ENCODE measurements at regions not wholly inside any gene's neighbourhood (a gene's known extent, or its start where the extent isn't known, plus 50 kb on each side); places are given as distances from the start of the nearest gene placed in this dataset.
"Not testable (repeated sequence)": the region's sequence is repeated elsewhere in the genome, so short reads cannot be mapped to it uniquely, and the experiment has no call there.

GRCh38 chr3:82157952-82158351 lies 396.5 kb upstream of the GBE1 start:
- Mint-ChIP-seq H3K9me3 (peaks cover 9% of the 10 kb centered on the region), H3K4me1 (no peaks in the 10 kb centered on the region), H3K27ac (no peak overlapping the region), H3K36me3 (ENCODE audit: low read depth) (no peaks in the 10 kb centered on the region), H3K4me3 (no peak overlapping the region), H3K27me3 (peaks cover 6% of the 10 kb centered on the region)
- ATAC-seq (no peak), DNase-seq (no peak)

GRCh38 chr3:82153892-82154291 lies 392.4 kb upstream of the GBE1 start:
- not testable (repeated sequence) for H3K4me3 Mint-ChIP-seq, DNase-seq, H3K27me3 Mint-ChIP-seq

GRCh38 chr3:82145742-82146141 lies 384.3 kb upstream of the GBE1 start:
- ATAC-seq (no peak), DNase-seq (no peak)
- H3K27ac Mint-ChIP-seq = no peak overlapping the region
- H3K36me3 Mint-ChIP-seq (ENCODE audit: low read depth) = no peaks in the 10 kb centered on the region
- no peaks in the 10 kb centered on the region for H3K4me1 Mint-ChIP-seq
- no peaks in the 10 kb centered on the region for H3K9me3 Mint-ChIP-seq
- no peak overlapping the region for H3K4me3 Mint-ChIP-seq
- H3K27me3 Mint-ChIP-seq = no peaks in the 10 kb centered on the region

More at GRCh38 chr3:82153892-82154291, 392.4 kb upstream of the GBE1 start:
- H3K4me1 Mint-ChIP-seq; H3K36me3 Mint-ChIP-seq (ENCODE audit: low read depth); H3K9me3 Mint-ChIP-seq; ATAC-seq; H3K27ac Mint-ChIP-seq: not testable (repeated sequence)

- DNase-seq (no peak), ATAC-seq (no peak)
- Mint-ChIP-seq H3K9me3 (no peaks in the 10 kb centered on the region), H3K27me3 (no peaks in the 10 kb centered on the region), H3K4me1 (no peaks in the 10 kb centered on the region), H3K27ac (no peak overlapping the region), H3K4me3 (no peak overlapping the region), H3K36me3 (ENCODE audit: low read depth) (no peaks in the 10 kb centered on the region)
These were observed 383.4 kb upstream of the GBE1 start for GRCh38 chr3:82144811-82145210.

- H3K27me3 Mint-ChIP-seq = no peaks in the 10 kb centered on the region
These were observed 382.4 kb upstream of the GBE1 start for GRCh38 chr3:82143661-82144412.

GRCh38 chr3:82141592-82141991 lies 380.1 kb upstream of the GBE1 start:
- Mint-ChIP-seq H3K27ac (no peak overlapping the region), H3K4me3 (no peak overlapping the region), H3K36me3 (ENCODE audit: low read depth) (no peaks in the 10 kb centered on the region), H3K27me3 (no peaks in the 10 kb centered on the region), H3K4me1 (no peaks in the 10 kb centered on the region), H3K9me3 (no peaks in the 10 kb centered on the region)
- ATAC-seq (no peak), DNase-seq (no peak)

More at GRCh38 chr3:82143661-82144412, 382.4 kb upstream of the GBE1 start:
- no peak for DNase-seq
- no peaks in the 10 kb centered on the region for H3K9me3 Mint-ChIP-seq
- no peak overlapping the region for H3K27ac Mint-ChIP-seq
- ATAC-seq = no peak
- H3K36me3 Mint-ChIP-seq (ENCODE audit: low read depth) = no peaks in the 10 kb centered on the region
- no peak overlapping the region for H3K4me3 Mint-ChIP-seq
- H3K4me1 Mint-ChIP-seq = no peaks in the 10 kb centered on the region

- Mint-ChIP-seq H3K27ac (no peak overlapping the region), H3K4me3 (no peak overlapping the region), H3K27me3 (peaks cover 4% of the 10 kb centered on the region), H3K36me3 (ENCODE audit: low read depth) (no peaks in the 10 kb centered on the region), H3K9me3 (no peaks in the 10 kb centered on the region), H3K4me1 (no peaks in the 10 kb centered on the region)
- DNase-seq (no peak), ATAC-seq (no peak)
These were observed 376.4 kb upstream of the GBE1 start for GRCh38 chr3:82137861-82138260.

- ATAC-seq = no peak
- Mint-ChIP-seq H3K9me3 (no peaks in the 10 kb centered on the region), H3K4me1 (no peaks in the 10 kb centered on the region), H3K36me3 (ENCODE audit: low read depth) (no peaks in the 10 kb centered on the region), H3K27ac (no peak overlapping the region), H3K27me3 (peaks cover 4% of the 10 kb centered on the region), H3K4me3 (no peak overlapping the region)
- no peak for DNase-seq
These were observed 375.6 kb upstream of the GBE1 start for GRCh38 chr3:82137050-82137449.

GRCh38 chr3:82133070-82133606 lies 371.7 kb upstream of the GBE1 start:
- ATAC-seq = peak; percentile 40
- no peak overlapping the region for H3K27ac Mint-ChIP-seq
- peaks cover 4% of the 10 kb centered on the region for H3K27me3 Mint-ChIP-seq
- H3K9me3 Mint-ChIP-seq = no peaks in the 10 kb centered on the region
- no peaks in the 10 kb centered on the region for H3K4me1 Mint-ChIP-seq
- DNase-seq = peak; percentile 38
- H3K36me3 Mint-ChIP-seq (ENCODE audit: low read depth) = no peaks in the 10 kb centered on the region
- no peak overlapping the region for H3K4me3 Mint-ChIP-seq

GRCh38 chr3:82132210-82133069 lies 371.0 kb upstream of the GBE1 start:
- no peaks in the 10 kb centered on the region for H3K36me3 Mint-ChIP-seq (ENCODE audit: low read depth)
- no peak overlapping the region for H3K27ac Mint-ChIP-seq
- H3K27me3 Mint-ChIP-seq = peaks cover 4% of the 10 kb centered on the region
- no peaks in the 10 kb centered on the region for H3K9me3 Mint-ChIP-seq
- ATAC-seq (no peak), DNase-seq (no peak)
- no peaks in the 10 kb centered on the region for H3K4me1 Mint-ChIP-seq
- H3K4me3 Mint-ChIP-seq = no peak overlapping the region

GRCh38 chr3:82130046-82130445 lies 368.6 kb upstream of the GBE1 start:
- Mint-ChIP-seq H3K4me3 (no peak overlapping the region), H3K27me3 (peaks cover 4% of the 10 kb centered on the region), H3K9me3 (no peaks in the 10 kb centered on the region), H3K36me3 (ENCODE audit: low read depth) (no peaks in the 10 kb centered on the region), H3K4me1 (no peaks in the 10 kb centered on the region), H3K27ac (no peak overlapping the region)
- DNase-seq = no peak
- no peak for ATAC-seq

GRCh38 chr3:82129221-82129801 lies 367.9 kb upstream of the GBE1 start:
- Mint-ChIP-seq H3K27ac (no peak overlapping the region), H3K36me3 (ENCODE audit: low read depth) (no peaks in the 10 kb centered on the region), H3K4me3 (no peak overlapping the region), H3K27me3 (peaks cover 4% of the 10 kb centered on the region), H3K9me3 (no peaks in the 10 kb centered on the region), H3K4me1 (no peaks in the 10 kb centered on the region)
- ATAC-seq (no peak), DNase-seq (no peak)

GRCh38 chr3:82128271-82128670 lies 366.8 kb upstream of the GBE1 start:
- Mint-ChIP-seq H3K36me3 (ENCODE audit: low read depth) (no peaks in the 10 kb centered on the region), H3K9me3 (no peaks in the 10 kb centered on the region), H3K27me3 (peaks cover 2% of the 10 kb centered on the region), H3K27ac (no peak overlapping the region), H3K4me1 (no peaks in the 10 kb centered on the region), H3K4me3 (no peak overlapping the region)
- DNase-seq (no peak), ATAC-seq (no peak)

- Mint-ChIP-seq H3K4me3 (no peak overlapping the region), H3K4me1 (no peaks in the 10 kb centered on the region), H3K36me3 (ENCODE audit: low read depth) (no peaks in the 10 kb centered on the region), H3K9me3 (no peaks in the 10 kb centered on the region), H3K27me3 (no peaks in the 10 kb centered on the region), H3K27ac (no peak overlapping the region)
- ATAC-seq (no peak), DNase-seq (no peak)
These were observed 361.3 kb upstream of the GBE1 start for GRCh38 chr3:82122554-82123345.
